Activated CD8-positive, alpha-beta memory T cell treated with anti-CD3 and anti-CD28 coated beads, Interleukin-2, amount 50 U/mL, for 48 hours (primary cell): ENCODE measurements at regions not wholly inside any gene's neighbourhood (a gene's known extent, or its start where the extent isn't known, plus 50 kb on each side); places are given as distances from the start of the nearest gene placed in this dataset.
"Not testable (repeated sequence)": the region's sequence is repeated elsewhere in the genome, so short reads cannot be mapped to it uniquely, and the experiment has no call there.

Experiments
- DNase-seq: peaks from one replicate; pipeline ENCODE4 v3.0.0-alpha.2; 2020

- no peak for DNase-seq
Observed at GRCh38 chr1:166511761-166512160, 327.5 kb upstream of the POGK start.

- DNase-seq, result no peak
Observed at GRCh38 chr1:166514067-166514466, 325.2 kb upstream of the POGK start.

GRCh38 chr1:166527752-166528151 is 311.5 kb upstream of the POGK start:
- no peak for DNase-seq

GRCh38 chr1:166538646-166539045 is 300.6 kb upstream of the POGK start:
- no peak for DNase-seq

- no peak for DNase-seq
Observed at GRCh38 chr1:166544036-166544435, 295.2 kb upstream of the POGK start.

- no peak for DNase-seq
Observed at GRCh38 chr1:166544561-166544960, 294.7 kb upstream of the POGK start.

GRCh38 chr1:166552706-166553105 is 286.6 kb upstream of the POGK start:
- no peak for DNase-seq

- no peak for DNase-seq
Observed at GRCh38 chr1:166570954-166571353, 268.3 kb upstream of the POGK start.

GRCh38 chr1:166573199-166573598 is 266.1 kb upstream of the POGK start:
- no peak for DNase-seq

- no peak for DNase-seq
Observed at GRCh38 chr1:166579557-166580501, 259.4 kb upstream of the POGK start.

- no peak for DNase-seq
Observed at GRCh38 chr1:166588741-166589140, 250.5 kb upstream of the POGK start.

GRCh38 chr1:166590161-166590560 is 249.1 kb upstream of the POGK start:
- DNase-seq, result no peak

- no peak for DNase-seq
Observed at GRCh38 chr1:166594646-166595045, 244.6 kb upstream of the POGK start.

- DNase-seq, result no peak
Observed at GRCh38 chr1:166597516-166597915, 241.8 kb upstream of the POGK start.

GRCh38 chr1:166600574-166600973 is 238.7 kb upstream of the POGK start:
- DNase-seq, result no peak

- DNase-seq, result no peak
Observed at GRCh38 chr1:166601650-166602278, 237.5 kb upstream of the POGK start.

GRCh38 chr1:166602801-166603200 is 236.5 kb upstream of the POGK start:
- DNase-seq, result not testable (repeated sequence)

- DNase-seq, result no peak
Observed at GRCh38 chr1:166603296-166603695, 236.0 kb upstream of the POGK start.

GRCh38 chr1:166605137-166605536 is 234.1 kb upstream of the POGK start:
- no peak for DNase-seq

- DNase-seq, result no peak
Observed at GRCh38 chr1:166612886-166613285, 226.4 kb upstream of the POGK start.

- no peak for DNase-seq
Observed at GRCh38 chr1:166616206-166616605, 223.1 kb upstream of the POGK start.

- DNase-seq, result no peak
Observed at GRCh38 chr1:166626711-166627110, 212.6 kb upstream of the POGK start.

GRCh38 chr1:166627558-166627957 is 211.7 kb upstream of the POGK start:
- DNase-seq, result no peak

- no peak for DNase-seq
Observed at GRCh38 chr1:166628259-166628658, 211.0 kb upstream of the POGK start.
